Adrenal gland (tissue), 9 donors: ENCODE measurements at regions not wholly inside any gene's neighbourhood (a gene's known extent, or its start where the extent isn't known, plus 50 kb on each side); places are given as distances from the start of the nearest gene placed in this dataset.

Experiments used
- DNase-seq, 7 donors: peaks; one replicate each; pipeline ENCODE4 v3.0.0-alpha.2; 2019 to 2020
- H3K27ac ChIP-seq, 5 donors: fragments of 200-600 bp; sonication (generic) in 4 of 5; 1 replicate in 3 of 5; 2 replicates in 2 of 5; pipeline versions ENCODE4 v1.5.1 to v1.8.0; 2016 to 2020; ENCODE audit warnings: mild to moderate bottlenecking in 1 of 5
- H3K27me3 ChIP-seq: fragments of 200-600 bp; 2 replicates; pipeline ENCODE4 v1.8.0; 2021
- H3K36me3 ChIP-seq, 2 donors: fragments of 200-600 bp; replicated peaks in 1 of 2; 1 replicate in 1 of 2; 2 replicates in 1 of 2; pipeline versions ENCODE4 v1.5.1 to v1.8.0; 2018 to 2022
- H3K4me1 ChIP-seq, 2 donors: fragments of 200-600 bp; replicated peaks in 1 of 2; 1 replicate in 1 of 2; 2 replicates in 1 of 2; pipeline versions ENCODE4 v1.5.1 to v1.8.0; 2018 to 2021
- H3K4me3 ChIP-seq, 4 donors: fragments of 200-600 bp; sonication (generic) in 3 of 4; one replicate each; pipeline ENCODE4 v1.5.1; 2016 to 2018
- H3K9me3 ChIP-seq, 3 donors: fragments of 200-600 bp; sonication (generic) in 1 of 3; replicated peaks in 1 of 3; 1 replicate in 2 of 3; 2 replicates in 1 of 3; pipeline versions ENCODE4 v1.5.1 to v1.8.0; 2016 to 2021
- CTCF ChIP-seq, 6 experiments: fragments of 450-650 bp in 4 of 6; fragments of 200-600 bp in 2 of 6; sonication (generic) in 1 of 6; IDR thresholded peaks; 1 replicate in 5 of 6; 2 replicates in 1 of 6; pipeline versions ENCODE4 v1.5.1 to v1.8.0; 2016 to 2021; ENCODE audit warnings: antibody characterized with exemption in 6 of 6, mild to moderate bottlenecking in 2 of 6, moderate library complexity in 1 of 6
- POLR2A ChIP-seq, 2 donors: fragments of 450-650 bp; IDR thresholded peaks; one replicate each; pipeline ENCODE4 v1.6.1; 2017; ENCODE audit warnings: antibody characterized with exemption in 2 of 2, mild to moderate bottlenecking in 2 of 2, moderate library complexity in 1 of 2
- WGBS, 4 donors: extraction: QIAGEN DNeasy Blood & Tissue Kit in 2 of 4; methylation state at CpG; one replicate each; pipeline versions ENCODE4 v1.1.5 to v1.1.7; 2013 to 2017; 5-methylcytosine and 5-hydroxymethylcytosine counted together
- intact Hi-C, 2 donors: fragments of 100-400 bp; cut with DNase I; formaldehyde crosslinking; loops; one replicate each; pipeline versions ENCODE4 v1.14.1 to v1.15.0; 2022 to 2023
- donor health status: healthy with polysubstance abuse.
- donor health status: Bipolar disorder and iron deficiency.
- donor health status: DM: yes; HTN: yes; CAD: no.
- donor health status: DM: no; HTN: no; CAD: no.
- donor health status: DM: no; HTN: no; CAD: no.

DNA sequence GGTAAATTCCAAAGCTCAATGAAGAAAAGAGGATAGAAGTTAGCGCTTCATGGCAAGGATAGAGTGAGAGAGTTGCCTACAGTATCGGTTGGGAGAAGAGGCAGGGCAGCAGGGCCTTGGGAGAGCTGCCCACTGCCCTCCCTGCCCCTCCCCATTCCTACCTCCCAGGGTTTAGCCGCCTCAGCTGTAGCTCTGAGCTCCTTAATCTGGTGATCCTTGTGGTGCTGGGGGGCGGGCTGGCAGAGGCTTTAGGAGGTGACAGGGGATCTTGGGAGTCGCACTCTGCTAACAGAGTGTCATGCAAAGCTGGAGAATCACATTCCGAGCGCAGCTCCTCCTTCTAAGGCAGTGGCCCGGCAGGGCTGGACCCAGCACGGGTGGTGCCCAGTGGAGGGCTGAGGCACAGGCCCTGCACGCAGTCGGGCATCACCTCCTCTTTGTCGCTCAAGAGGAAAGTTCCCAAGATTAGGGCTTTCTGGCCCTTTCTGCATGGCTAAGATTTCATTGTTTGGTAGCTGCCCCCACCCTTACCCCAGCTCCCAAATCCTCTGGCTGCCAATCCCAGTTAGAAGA is 57.1 kb upstream of the POLG start:
- Histone ChIP-seq H3K36me3 (no peaks in the 10 kb centered on the region), H3K4me3 (no peak overlapping the region), H3K9me3 (no peaks in the 10 kb centered on the region), H3K4me1 (no peaks in the 10 kb centered on the region), H3K27me3 (peaks cover 16% of the 10 kb centered on the region), H3K27ac (no peak overlapping the region)
- TF ChIP-seq POLR2A (IDR thresholded peaks at IDR 0.05): no peak
- TF ChIP-seq CTCF (IDR thresholded peaks at IDR 0.05): no peak
- intact Hi-C loops: no loop called here
- no peak for DNase-seq
- 49 to 74% (median 64%) methylated on average over 5 to 12 of the region's 12 CpGs for WGBS, 4 donors

DNA sequence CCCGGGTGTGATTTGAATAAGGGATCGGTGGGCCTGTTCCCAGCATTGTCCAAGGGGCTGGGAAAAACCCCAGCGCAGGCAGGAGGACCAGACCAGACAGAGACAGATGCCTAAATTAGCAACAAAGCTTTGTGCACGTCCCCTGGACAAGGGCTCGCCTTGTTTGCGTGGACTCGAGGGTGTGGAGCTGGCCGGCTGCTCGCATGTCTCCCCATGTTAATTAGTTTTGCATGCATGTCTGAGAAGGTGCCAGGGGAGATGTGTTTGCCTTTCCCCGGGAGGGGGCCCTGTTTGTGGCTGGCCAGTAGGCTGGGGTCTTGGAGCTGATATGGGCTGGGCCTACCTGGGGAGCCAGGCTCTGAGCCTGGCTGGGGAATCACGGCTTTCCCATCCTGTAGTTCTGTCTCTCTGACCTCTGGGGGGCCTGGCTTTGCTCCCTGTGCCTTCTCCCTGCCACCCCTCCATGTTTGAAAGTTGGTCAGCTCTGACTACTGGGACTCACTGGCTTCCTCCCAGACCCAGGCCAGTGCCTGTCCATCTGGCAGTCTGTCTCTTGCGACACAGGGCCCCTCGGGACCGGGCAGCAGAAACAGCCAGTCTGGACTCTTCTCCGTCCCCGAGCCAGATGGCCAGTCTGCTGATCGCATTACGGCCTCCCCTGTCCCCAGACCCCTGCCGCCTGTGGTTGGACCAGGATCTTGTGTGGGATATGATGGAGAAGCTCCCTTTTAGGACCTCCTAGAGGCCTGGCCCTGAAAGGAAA is 55.4 kb upstream of the POLG start:
- H3K27ac ChIP-seq: no peak overlapping the region
- intact Hi-C loops: no loop called here
- 66 to 83% (median 78%) methylated on average over 4 to 19 of the region's 19 CpGs for WGBS, 4 donors
- no peak for DNase-seq
- no peak overlapping the region for H3K4me3 ChIP-seq
- H3K9me3 ChIP-seq: no peaks in the 10 kb centered on the region
- H3K27me3 ChIP-seq: peaks cover 14% of the 10 kb centered on the region
- no peaks in the 10 kb centered on the region for H3K4me1 ChIP-seq
- TF ChIP-seq POLR2A (IDR thresholded peaks at IDR 0.05) (no peak), CTCF (IDR thresholded peaks at IDR 0.05) (no peak)
- H3K36me3 ChIP-seq: no peaks in the 10 kb centered on the region

- Histone ChIP-seq H3K36me3 (no peaks in the 10 kb centered on the region), H3K27ac (no peak overlapping the region), H3K4me1 (no peaks in the 10 kb centered on the region), H3K9me3 (no peaks in the 10 kb centered on the region), H3K4me3 (no peak overlapping the region), H3K27me3 (peaks cover 8% of the 10 kb centered on the region)
- no peak for TF ChIP-seq CTCF (IDR thresholded peaks at IDR 0.05)
- TF ChIP-seq POLR2A (IDR thresholded peaks at IDR 0.05): no peak
- no peak for DNase-seq
- WGBS, 4 donors: 82 to 88% (median 85%) methylated on average over 11 to 12 of the region's 12 CpGs
- intact Hi-C loops: no loop called here
Observed at GRCh38 chr15:89387140-89387903, 52.7 kb upstream of the POLG start.

DNA sequence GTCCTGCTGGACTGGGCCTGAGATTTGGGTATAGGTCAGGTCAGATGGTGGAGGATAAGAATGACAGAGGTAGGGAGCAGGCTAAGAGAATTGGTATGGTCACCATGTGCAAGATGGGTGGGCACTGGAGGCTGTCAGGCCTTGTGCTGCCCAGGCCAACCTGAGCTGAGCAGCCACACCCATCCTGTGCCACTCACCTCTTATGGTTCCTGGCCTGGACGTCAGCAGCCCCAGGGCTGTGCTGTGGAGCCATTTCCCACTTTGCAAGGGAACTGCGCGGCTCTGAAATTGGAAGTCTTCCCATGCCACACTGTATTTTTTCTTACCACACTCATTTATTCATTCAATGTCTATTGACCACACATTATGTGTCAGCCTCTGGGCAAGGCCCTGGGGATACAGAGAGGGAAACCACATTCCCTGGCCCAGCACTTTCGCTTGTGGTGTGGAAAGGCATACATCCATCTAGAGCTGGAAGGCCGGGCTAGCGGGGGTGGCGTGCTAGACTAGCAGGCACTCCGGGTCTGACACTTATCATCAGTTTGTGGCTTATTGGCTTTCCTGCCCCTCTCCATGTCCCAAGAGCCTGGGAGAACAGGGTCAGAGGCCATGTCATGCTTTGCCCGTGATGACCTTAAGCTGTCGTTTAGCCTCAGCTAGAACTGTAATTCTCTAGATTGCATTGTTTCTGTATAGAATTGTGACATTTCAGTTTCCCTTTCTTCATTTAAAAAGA is 51.1 kb upstream of the POLG start:
- intact Hi-C loops: no loop called here

More for the DNA sequence above, 51.1 kb upstream of the POLG start:
- TF ChIP-seq POLR2A (IDR thresholded peaks at IDR 0.05) (no peak), CTCF (IDR thresholded peaks at IDR 0.05) (no peak)
- Histone ChIP-seq H3K4me3 (no peak overlapping the region), H3K27ac (no peak overlapping the region), H3K4me1 (no peaks in the 10 kb centered on the region), H3K27me3 (no peaks in the 10 kb centered on the region), H3K36me3 (no peaks in the 10 kb centered on the region), H3K9me3 (no peaks in the 10 kb centered on the region)
- no peak for DNase-seq
- 78 to 90% (median 85%) methylated on average over 8 to 10 of the region's 10 CpGs for WGBS, 4 donors
